KMS-11 (cell line): ENCODE measurements at regions not wholly inside any gene's neighbourhood (a gene's known extent, or its start where the extent isn't known, plus 50 kb on each side); places are given as distances from the start of the nearest gene placed in this dataset.

Experiments used
- H2AFZ ChIP-seq: fragments of 200-600 bp; sonication (generic); 2 replicates; pipeline ENCODE4 v1.6.1; 2016; ENCODE audit warnings: antibody characterized with exemption, mixed run types, low read depth
- H3K27ac ChIP-seq: fragments of 200-600 bp; sonication (generic); 2 replicates; pipeline ENCODE4 v1.6.1; 2016; ENCODE audit warnings: mild to moderate bottlenecking, mixed run types
- H3K27me3 ChIP-seq: fragments of 200-600 bp; sonication (generic); 2 replicates; pipeline ENCODE4 v1.6.1; 2017; ENCODE audit warnings: mild to moderate bottlenecking, low read depth, mixed run types, moderate library complexity; ENCODE audit not compliant: insufficient read depth
- H3K36me3 ChIP-seq: fragments of 200-600 bp; sonication (generic); 2 replicates; pipeline ENCODE4 v1.6.1; 2017; ENCODE audit warnings: mild to moderate bottlenecking, mixed run types; ENCODE audit not compliant: insufficient read depth
- H3K4me1 ChIP-seq: fragments of 200-600 bp; sonication (generic); 2 replicates; pipeline ENCODE4 v1.6.1; 2016; ENCODE audit warnings: mild to moderate bottlenecking, low read depth, mixed run types; ENCODE audit not compliant: poor library complexity, severe bottlenecking
- H3K4me2 ChIP-seq: fragments of 200-600 bp; sonication (generic); 2 replicates; pipeline ENCODE4 v1.7.0; 2016; ENCODE audit warnings: mild to moderate bottlenecking, mixed run types
- H3K4me3 ChIP-seq: fragments of 200-600 bp; sonication (generic); IDR thresholded peaks from 2 replicates; pipeline ENCODE4 v1.6.1; 2017; ENCODE audit warnings: low read depth, low read length, mixed read lengths; ENCODE audit not compliant: insufficient read depth
- H3K79me2 ChIP-seq: fragments of 200-600 bp; sonication (generic); 2 replicates; pipeline ENCODE4 v1.6.1; 2016; ENCODE audit warnings: low read depth, mixed run types; ENCODE audit not compliant: insufficient read depth
- H3K9ac ChIP-seq: fragments of 200-600 bp; sonication (generic); 2 replicates; pipeline ENCODE4 v1.6.1; 2016; ENCODE audit warnings: mild to moderate bottlenecking, mixed run types
- H4K20me1 ChIP-seq: fragments of 200-600 bp; sonication (generic); 2 replicates; pipeline ENCODE4 v1.6.1; 2016; ENCODE audit warnings: mild to moderate bottlenecking, mixed run types; ENCODE audit not compliant: insufficient read depth
- CTCF ChIP-seq: fragments of 200-600 bp; sonication (generic); conservative IDR thresholded peaks from 2 replicates; pipeline ENCODE4 v1.6.1; 2017; ENCODE audit warnings: low read depth, mild to moderate bottlenecking, antibody characterized with exemption, low read length, moderate library complexity, mixed read lengths

DNA sequence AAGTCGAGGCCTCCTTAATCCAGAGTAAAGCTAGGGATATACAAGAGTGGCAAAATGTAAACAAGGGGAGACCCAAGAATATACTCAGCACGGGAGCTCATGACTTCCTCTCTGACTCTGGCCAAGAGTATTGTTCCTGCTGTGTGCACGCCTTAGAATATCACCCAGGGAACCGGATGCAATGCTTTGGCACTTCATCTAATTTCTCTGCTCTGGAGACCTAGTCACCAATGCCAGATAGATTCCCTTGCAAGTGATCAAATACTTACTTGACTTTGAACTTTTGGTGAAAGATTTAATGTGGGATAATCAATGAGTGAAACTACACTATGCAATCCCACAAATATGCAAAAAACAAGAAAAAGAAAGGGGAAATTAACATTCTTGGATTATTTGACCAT lies 695.5 kb downstream of the INHBA start:
- Histone ChIP-seq H2AFZ (no peak overlapping the region), H3K79me2 (no peaks in the 10 kb centered on the region), H3K27ac (no peak overlapping the region), H3K9ac (no peak overlapping the region), H4K20me1 (no peaks in the 10 kb centered on the region), H3K36me3 (no peaks in the 10 kb centered on the region), H3K4me3 (no peak overlapping the region), H3K4me2 (no peak overlapping the region), H3K27me3 (no peaks in the 10 kb centered on the region), H3K4me1 (no peaks in the 10 kb centered on the region)
- no peak for TF ChIP-seq CTCF

GRCh38 chr7:41006306-41006995 lies 696.4 kb downstream of the INHBA start:
- Histone ChIP-seq H3K9ac (no peak overlapping the region), H4K20me1 (no peaks in the 10 kb centered on the region), H3K79me2 (no peaks in the 10 kb centered on the region), H3K36me3 (no peaks in the 10 kb centered on the region), H3K4me2 (no peak overlapping the region), H3K27me3 (no peaks in the 10 kb centered on the region), H3K27ac (no peak overlapping the region), H3K4me3 (no peak overlapping the region), H3K4me1 (no peaks in the 10 kb centered on the region), H2AFZ (no peak overlapping the region)
- no peak for TF ChIP-seq CTCF

DNA sequence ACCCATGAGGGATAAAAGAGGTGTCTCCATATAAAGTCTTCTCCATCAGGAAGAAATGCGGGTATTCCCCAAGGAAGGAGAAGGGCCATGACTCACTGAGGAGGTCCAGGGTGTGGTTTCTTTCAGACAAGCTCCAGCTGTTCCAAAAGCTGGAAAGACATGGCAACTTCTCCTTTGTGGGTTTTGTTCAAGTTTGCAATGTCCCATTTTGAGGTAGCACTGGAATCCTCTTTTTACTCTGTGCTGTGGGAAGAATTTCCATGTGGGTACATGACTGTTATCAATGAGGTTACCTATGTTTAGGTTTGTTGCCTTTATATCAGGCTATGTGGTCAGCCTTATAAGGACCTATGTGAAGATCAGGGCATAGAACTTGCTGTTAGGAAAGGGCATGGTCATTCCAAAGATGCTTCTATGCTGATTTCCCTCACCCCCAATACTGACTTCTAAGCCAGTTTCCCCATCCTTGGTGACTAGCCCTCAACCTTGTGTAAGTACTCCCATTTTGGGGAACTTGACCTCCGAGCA lies 697.5 kb downstream of the INHBA start:
- Histone ChIP-seq H3K9ac (no peak overlapping the region), H3K4me1 (no peaks in the 10 kb centered on the region), H3K36me3 (no peaks in the 10 kb centered on the region), H2AFZ (no peak overlapping the region), H3K79me2 (no peaks in the 10 kb centered on the region), H4K20me1 (no peaks in the 10 kb centered on the region), H3K27ac (no peak overlapping the region), H3K4me3 (no peak overlapping the region), H3K27me3 (no peaks in the 10 kb centered on the region), H3K4me2 (no peak overlapping the region)
- no peak for TF ChIP-seq CTCF

DNA sequence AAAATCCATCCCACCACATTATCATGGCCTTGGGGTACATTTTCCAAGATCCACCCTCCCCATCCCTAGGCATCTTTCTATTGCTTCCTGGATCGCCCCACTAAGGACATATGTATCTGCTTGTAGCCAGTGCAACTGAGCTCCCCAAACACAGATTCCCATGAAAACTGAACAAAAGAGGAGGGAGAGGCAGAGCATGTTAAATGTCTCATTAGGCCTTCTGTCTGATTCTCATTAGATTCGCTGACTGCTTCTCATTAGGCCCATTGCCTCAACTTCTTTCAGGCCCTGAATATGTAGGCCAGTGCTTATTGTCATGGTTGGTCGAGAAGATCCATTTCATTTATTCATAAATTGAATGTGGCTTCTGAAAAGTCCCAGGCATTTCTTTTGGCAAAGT lies 698.9 kb downstream of the INHBA start:
- Histone ChIP-seq H3K27me3 (no peaks in the 10 kb centered on the region), H3K27ac (no peak overlapping the region), H3K4me3 (no peak overlapping the region)

More for the DNA sequence above, 698.9 kb downstream of the INHBA start:
- Histone ChIP-seq H3K4me1 (no peaks in the 10 kb centered on the region), H2AFZ (no peak overlapping the region), H3K9ac (no peak overlapping the region), H4K20me1 (no peaks in the 10 kb centered on the region), H3K36me3 (no peaks in the 10 kb centered on the region), H3K4me2 (no peak overlapping the region), H3K79me2 (no peaks in the 10 kb centered on the region)
- no peak for TF ChIP-seq CTCF
